ENCODE measurements at regions not wholly inside any gene's neighbourhood (a gene's known extent, or its start where the extent isn't known, plus 50 kb on each side); places are given as distances from the start of the nearest gene placed in this dataset.
"Not testable (repeated sequence)": the region's sequence is repeated elsewhere in the genome, so short reads cannot be mapped to it uniquely, and the experiment has no call there.

GRCh38 chr5:86305050-86305449 lies 312.7 kb upstream of the COX7C start:
- intact Hi-C loops (cut with DNase I; ENCODE audit: low total_unique reads); H3K27me3 ChIP-seq (replicated peaks in 1 of 7); H3K4me1 ChIP-seq; H3K4me3 ChIP-seq; H3K36me3 ChIP-seq; H3K27ac ChIP-seq; DNase-seq; H3K9me3 ChIP-seq: not testable (repeated sequence)
- WGBS, 5 donors = 0 to 3% (median 2%) methylated on average over 2 of the region's 2 CpGs
- TF ChIP-seq, protein P1, sequence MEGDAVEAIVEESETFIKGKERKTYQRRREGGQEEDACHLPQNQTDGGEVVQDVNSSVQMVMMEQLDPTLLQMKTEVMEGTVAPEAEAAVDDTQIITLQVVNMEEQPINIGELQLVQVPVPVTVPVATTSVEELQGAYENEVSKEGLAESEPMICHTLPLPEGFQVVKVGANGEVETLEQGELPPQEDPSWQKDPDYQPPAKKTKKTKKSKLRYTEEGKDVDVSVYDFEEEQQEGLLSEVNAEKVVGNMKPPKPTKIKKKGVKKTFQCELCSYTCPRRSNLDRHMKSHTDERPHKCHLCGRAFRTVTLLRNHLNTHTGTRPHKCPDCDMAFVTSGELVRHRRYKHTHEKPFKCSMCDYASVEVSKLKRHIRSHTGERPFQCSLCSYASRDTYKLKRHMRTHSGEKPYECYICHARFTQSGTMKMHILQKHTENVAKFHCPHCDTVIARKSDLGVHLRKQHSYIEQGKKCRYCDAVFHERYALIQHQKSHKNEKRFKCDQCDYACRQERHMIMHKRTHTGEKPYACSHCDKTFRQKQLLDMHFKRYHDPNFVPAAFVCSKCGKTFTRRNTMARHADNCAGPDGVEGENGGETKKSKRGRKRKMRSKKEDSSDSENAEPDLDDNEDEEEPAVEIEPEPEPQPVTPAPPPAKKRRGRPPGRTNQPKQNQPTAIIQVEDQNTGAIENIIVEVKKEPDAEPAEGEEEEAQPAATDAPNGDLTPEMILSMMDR (IDR thresholded peaks at IDR 0.05 in 8 of 11, conservative IDR thresholded peaks at IDR 0.05 in 3 of 11) = peak in 1 of 11 experiments; percentile 12

DNA sequence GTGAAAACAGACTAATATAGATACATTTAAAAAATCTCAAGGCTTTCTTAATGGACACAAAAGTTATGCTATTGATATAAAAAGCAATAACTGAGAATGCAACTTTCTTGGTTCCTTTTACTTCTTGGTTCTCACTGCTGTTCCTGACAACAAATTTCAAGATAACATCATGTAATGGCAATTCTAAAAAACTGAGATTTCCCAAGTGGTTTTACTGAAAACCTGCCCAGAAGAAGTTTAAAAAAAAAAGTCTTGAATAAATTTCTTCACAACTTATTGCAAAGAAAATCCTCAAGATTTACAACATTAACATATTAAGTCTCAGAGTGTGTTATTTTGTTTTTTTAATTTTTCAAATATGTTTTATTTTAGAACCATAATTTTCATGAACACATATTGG lies 302.8 kb upstream of the COX7C start:
- H3K27ac ChIP-seq = no peak overlapping the region
- peaks cover 0 to 3% (median 0%) of the 10 kb centered on the region in 8 donors for H3K9me3 ChIP-seq
- no peaks in the 10 kb centered on the region for H3K36me3 ChIP-seq
- TF ChIP-seq POLR2A (IDR thresholded peaks at IDR 0.05) = no peak
- no peak for TF ChIP-seq POLR2AphosphoS5 (IDR thresholded peaks at IDR 0.05)
- TF ChIP-seq, protein P1 (IDR thresholded peaks at IDR 0.05 in 8 of 11, conservative IDR thresholded peaks at IDR 0.05 in 3 of 11) = no peak
- intact Hi-C loops (cut with DNase I; ENCODE audit: low total_unique reads) = no loop called here
- H3K27me3 ChIP-seq (replicated peaks in 1 of 7) = no peaks in the 10 kb centered on the region
- no peaks in the 10 kb centered on the region for H3K4me1 ChIP-seq
- DNase-seq = no peak
- no peak overlapping the region for H3K4me3 ChIP-seq

DNA sequence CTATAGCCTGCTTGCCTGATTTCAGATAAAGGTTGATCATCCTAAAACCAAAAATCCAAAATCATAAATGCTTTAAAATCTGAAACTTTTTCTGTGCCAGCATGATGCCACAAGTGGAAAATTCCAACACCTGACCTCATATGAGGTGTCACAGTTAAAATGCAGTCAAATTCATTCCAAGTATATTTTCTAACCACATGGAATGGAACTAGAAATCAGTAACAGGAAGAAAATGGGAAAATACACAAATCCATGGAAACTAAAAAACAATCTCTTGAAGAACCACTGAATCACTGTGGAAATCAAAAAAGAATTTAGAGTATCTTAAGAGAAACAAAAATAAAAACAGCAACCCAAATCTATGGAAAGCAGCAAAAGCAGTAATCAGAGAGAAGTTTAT lies 297.5 kb upstream of the COX7C start:
- no peaks in the 10 kb centered on the region for H3K36me3 ChIP-seq
- DNase-seq = no peak

DNA sequence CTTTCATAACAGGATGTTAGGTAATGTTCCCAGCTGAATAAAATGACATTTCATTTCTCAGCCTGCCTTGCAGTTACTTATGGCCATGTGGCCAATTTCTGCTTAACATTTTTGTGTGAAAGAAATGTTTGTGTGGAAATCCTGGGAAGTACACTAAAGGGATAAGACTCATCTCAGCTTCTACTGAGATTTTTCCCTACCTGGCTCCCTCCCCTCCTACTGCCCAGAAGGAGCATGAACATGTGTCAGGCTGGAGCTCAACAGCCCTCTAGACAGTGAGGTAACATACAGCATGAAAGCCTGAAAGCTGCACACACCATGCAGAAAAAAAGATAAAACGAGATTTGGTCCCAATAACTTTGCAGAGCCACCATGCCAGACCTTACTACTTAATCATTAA lies 288.4 kb upstream of the COX7C start:
- Histone ChIP-seq H3K36me3 (no peaks in the 10 kb centered on the region), H3K9me3 (no peaks in the 10 kb centered on the region), H3K27ac (no peak overlapping the region), H3K27me3 (replicated peaks in 1 of 7) (no peaks in the 10 kb centered on the region), H3K4me3 (no peak overlapping the region), H3K4me1 (no peaks in the 10 kb centered on the region)
- no peak for DNase-seq
- no peak for TF ChIP-seq POLR2A (IDR thresholded peaks at IDR 0.05)
- TF ChIP-seq, protein P1 (IDR thresholded peaks at IDR 0.05 in 8 of 11, conservative IDR thresholded peaks at IDR 0.05 in 3 of 11) = no peak
- no peak for TF ChIP-seq POLR2AphosphoS5 (IDR thresholded peaks at IDR 0.05)
- intact Hi-C loops (cut with DNase I; ENCODE audit: low total_unique reads) = no loop called here
- WGBS, 5 donors = 55 to 81% (median 64%) methylated on average over 1 of the region's 1 CpG

More for the DNA sequence above, 297.5 kb upstream of the COX7C start:
- Histone ChIP-seq H3K27me3 (replicated peaks in 1 of 7) (no peaks in the 10 kb centered on the region), H3K27ac (no peak overlapping the region), H3K9me3 (no peaks in the 10 kb centered on the region), H3K4me3 (no peak overlapping the region), H3K4me1 (no peaks in the 10 kb centered on the region)
- intact Hi-C loops (cut with DNase I; ENCODE audit: low total_unique reads) = no loop called here
- TF ChIP-seq POLR2A (IDR thresholded peaks at IDR 0.05) = no peak
- TF ChIP-seq, protein P1 (IDR thresholded peaks at IDR 0.05 in 8 of 11, conservative IDR thresholded peaks at IDR 0.05 in 3 of 11) = no peak
- TF ChIP-seq POLR2AphosphoS5 (IDR thresholded peaks at IDR 0.05) = no peak
